ENCODE measurements at regions not wholly inside any gene's neighbourhood (a gene's known extent, or its start where the extent isn't known, plus 50 kb on each side); places are given as distances from the start of the nearest gene placed in this dataset.

GRCh38 chr9:7408845-7409244, 390.7 kb downstream of the DMAC1 start:
- no peak for DNase-seq
- Mint-ChIP-seq H3K4me1 (peaks cover 15% of the 10 kb centered on the region), H3K36me3 (ENCODE audit: low read depth) (no peaks in the 10 kb centered on the region), H3K27ac (no peak overlapping the region), H3K9me3 (peaks cover 3% of the 10 kb centered on the region), H3K27me3 (peaks cover 15% of the 10 kb centered on the region), H3K4me3 (no peak overlapping the region)
- ChIA-PET POLR2A (no interaction called here), CTCF (no interaction called here)

GRCh38 chr9:7407246-7407645, 392.3 kb downstream of the DMAC1 start:
- ChIA-PET POLR2A (no interaction called here), CTCF (no interaction called here)
- peaks cover 3% of the 10 kb centered on the region for H3K9me3 Mint-ChIP-seq
- no peak for DNase-seq
- H3K36me3 Mint-ChIP-seq (ENCODE audit: low read depth), result no peaks in the 10 kb centered on the region
- peaks cover 16% of the 10 kb centered on the region for H3K27me3 Mint-ChIP-seq
- peaks cover 15% of the 10 kb centered on the region for H3K4me1 Mint-ChIP-seq
- H3K4me3 Mint-ChIP-seq, result no peak overlapping the region
- no peak overlapping the region for H3K27ac Mint-ChIP-seq

GRCh38 chr9:7405924-7406604, 393.5 kb downstream of the DMAC1 start:
- no peaks in the 10 kb centered on the region for H3K36me3 Mint-ChIP-seq (ENCODE audit: low read depth)
- H3K9me3 Mint-ChIP-seq, result peaks cover 3% of the 10 kb centered on the region
- ChIA-PET CTCF (no interaction called here), POLR2A (no interaction called here)
- no peak for DNase-seq
- peaks cover 15% of the 10 kb centered on the region for H3K4me1 Mint-ChIP-seq
- no peak overlapping the region for H3K27ac Mint-ChIP-seq
- no peak overlapping the region for H3K4me3 Mint-ChIP-seq
- H3K27me3 Mint-ChIP-seq, result peaks cover 17% of the 10 kb centered on the region

GRCh38 chr9:7403839-7404487, 395.6 kb downstream of the DMAC1 start:
- no peak overlapping the region for H3K27ac Mint-ChIP-seq
- DNase-seq, result no peak
- ChIA-PET POLR2A (no interaction called here), CTCF (interaction anchor here (1.4 kb wide), 1 partner anchor 351 kb away, joined by 4 read pairs; no protein-coding TSS in a partner anchor)
- H3K27me3 Mint-ChIP-seq, result peaks cover 29% of the 10 kb centered on the region
- no peaks in the 10 kb centered on the region for H3K36me3 Mint-ChIP-seq (ENCODE audit: low read depth)
- peaks cover 3% of the 10 kb centered on the region for H3K9me3 Mint-ChIP-seq
- H3K4me3 Mint-ChIP-seq, result no peak overlapping the region
- peaks cover 15% of the 10 kb centered on the region for H3K4me1 Mint-ChIP-seq

GRCh38 chr9:7403028-7403389, 396.6 kb downstream of the DMAC1 start:
- peaks cover 27% of the 10 kb centered on the region for H3K27me3 Mint-ChIP-seq
- CTCF ChIA-PET, result interaction anchor here (1.4 to 3.0 kb wide), 2 partner anchors 131 to 346 kb away, joined by 4 to 9 read pairs; no protein-coding TSS in a partner anchor
- no peak overlapping the region for H3K27ac Mint-ChIP-seq

GRCh38 chr9:7402334-7403027, 397.1 kb downstream of the DMAC1 start:
- POLR2A ChIA-PET, result no interaction called here

More at GRCh38 chr9:7403028-7403389, 396.6 kb downstream of the DMAC1 start:
- POLR2A ChIA-PET, result no interaction called here
- Mint-ChIP-seq H3K36me3 (ENCODE audit: low read depth) (no peaks in the 10 kb centered on the region), H3K4me3 (no peak overlapping the region), H3K4me1 (peaks cover 15% of the 10 kb centered on the region), H3K9me3 (no peaks in the 10 kb centered on the region)
- DNase-seq, result no peak

GRCh38 chr9:7401116-7401515, 398.5 kb downstream of the DMAC1 start:
- Mint-ChIP-seq H3K4me1 (peaks cover 7% of the 10 kb centered on the region), H3K9me3 (no peaks in the 10 kb centered on the region), H3K36me3 (ENCODE audit: low read depth) (no peaks in the 10 kb centered on the region), H3K27ac (no peak overlapping the region), H3K4me3 (no peak overlapping the region), H3K27me3 (peaks cover 30% of the 10 kb centered on the region)
- DNase-seq, result no peak
- CTCF ChIA-PET, result interaction anchor here (3.0 kb wide), 1 partner anchor 133 kb away, joined by 9 read pairs; no protein-coding TSS in a partner anchor
- POLR2A ChIA-PET, result no interaction called here

More at GRCh38 chr9:7402334-7403027, 397.1 kb downstream of the DMAC1 start:
- CTCF ChIA-PET, result interaction anchor here (1.0 to 3.0 kb wide), 3 partner anchors 131 to 345 kb away, joined by 4 to 9 read pairs (median 4); no protein-coding TSS in a partner anchor
- no peak for DNase-seq
- no peak overlapping the region for H3K27ac Mint-ChIP-seq
- no peaks in the 10 kb centered on the region for H3K9me3 Mint-ChIP-seq
- peaks cover 15% of the 10 kb centered on the region for H3K4me1 Mint-ChIP-seq
- peaks cover 27% of the 10 kb centered on the region for H3K27me3 Mint-ChIP-seq
- no peak overlapping the region for H3K4me3 Mint-ChIP-seq
- no peaks in the 10 kb centered on the region for H3K36me3 Mint-ChIP-seq (ENCODE audit: low read depth)

- ChIA-PET CTCF (no interaction called here), POLR2A (no interaction called here)
- Mint-ChIP-seq H3K36me3 (ENCODE audit: low read depth) (no peaks in the 10 kb centered on the region), H3K27me3 (peaks cover 10% of the 10 kb centered on the region), H3K4me3 (no peak overlapping the region), H3K27ac (no peak overlapping the region), H3K9me3 (no peaks in the 10 kb centered on the region), H3K4me1 (no peaks in the 10 kb centered on the region)
- no peak for DNase-seq
These were observed 405.4 kb downstream of the DMAC1 start for GRCh38 chr9:7394002-7394774.

GRCh38 chr9:7392148-7392547, 407.4 kb downstream of the DMAC1 start:
- no peak for DNase-seq
- Mint-ChIP-seq H3K27ac (no peak overlapping the region), H3K4me3 (no peak overlapping the region), H3K4me1 (no peaks in the 10 kb centered on the region), H3K36me3 (ENCODE audit: low read depth) (no peaks in the 10 kb centered on the region), H3K9me3 (no peaks in the 10 kb centered on the region), H3K27me3 (peaks cover 7% of the 10 kb centered on the region)
- ChIA-PET POLR2A (no interaction called here), CTCF (no interaction called here)

- ChIA-PET CTCF (no interaction called here), POLR2A (no interaction called here)
- Mint-ChIP-seq H3K27ac (no peak overlapping the region), H3K9me3 (no peaks in the 10 kb centered on the region), H3K36me3 (ENCODE audit: low read depth) (no peaks in the 10 kb centered on the region), H3K27me3 (peaks cover 5% of the 10 kb centered on the region), H3K4me3 (no peak overlapping the region), H3K4me1 (no peaks in the 10 kb centered on the region)
- DNase-seq, result no peak
These were observed 410.8 kb downstream of the DMAC1 start for GRCh38 chr9:7388755-7389154.

- POLR2A ChIA-PET, result no interaction called here
- no peaks in the 10 kb centered on the region for H3K9me3 Mint-ChIP-seq
- H3K27me3 Mint-ChIP-seq, result peaks cover 5% of the 10 kb centered on the region
- no peak for DNase-seq
- CTCF ChIA-PET, result no interaction called here
- no peak overlapping the region for H3K4me3 Mint-ChIP-seq
- no peaks in the 10 kb centered on the region for H3K4me1 Mint-ChIP-seq
- no peak overlapping the region for H3K27ac Mint-ChIP-seq
- no peaks in the 10 kb centered on the region for H3K36me3 Mint-ChIP-seq (ENCODE audit: low read depth)
These were observed 411.7 kb downstream of the DMAC1 start for GRCh38 chr9:7387840-7388239.

GRCh38 chr9:7382304-7382703, 417.3 kb downstream of the DMAC1 start:
- no peak for DNase-seq
- H3K27ac Mint-ChIP-seq, result no peak overlapping the region
- no peak overlapping the region for H3K4me3 Mint-ChIP-seq
- POLR2A ChIA-PET, result no interaction called here
- H3K27me3 Mint-ChIP-seq, result peaks cover 5% of the 10 kb centered on the region
- H3K36me3 Mint-ChIP-seq (ENCODE audit: low read depth), result no peaks in the 10 kb centered on the region
- no peaks in the 10 kb centered on the region for H3K9me3 Mint-ChIP-seq
- no peaks in the 10 kb centered on the region for H3K4me1 Mint-ChIP-seq
- CTCF ChIA-PET, result no interaction called here

GRCh38 chr9:7377489-7377888, 422.1 kb downstream of the DMAC1 start:
- no peak for DNase-seq
- Mint-ChIP-seq H3K36me3 (ENCODE audit: low read depth) (no peaks in the 10 kb centered on the region), H3K4me1 (no peaks in the 10 kb centered on the region), H3K4me3 (no peak overlapping the region), H3K27ac (no peak overlapping the region), H3K9me3 (no peaks in the 10 kb centered on the region), H3K27me3 (peaks cover 6% of the 10 kb centered on the region)
- CTCF ChIA-PET, result no interaction called here
- POLR2A ChIA-PET, result no interaction called here
